GM18870 (cell line): ENCODE measurements at regions not wholly inside any gene's neighbourhood (a gene's known extent, or its start where the extent isn't known, plus 50 kb on each side); places are given as distances from the start of the nearest gene placed in this dataset.
"Not testable (repeated sequence)": the region's sequence is repeated elsewhere in the genome, so short reads cannot be mapped to it uniquely, and the experiment has no call there.

ENCODE experiments used
- ATAC-seq: cut with Tn5 transposase; IDR thresholded peaks from one replicate; pipeline ENCODE4 v1.9.1; 2021; ENCODE audit warnings: moderate library complexity; ENCODE audit not compliant: unreplicated experiment

DNA sequence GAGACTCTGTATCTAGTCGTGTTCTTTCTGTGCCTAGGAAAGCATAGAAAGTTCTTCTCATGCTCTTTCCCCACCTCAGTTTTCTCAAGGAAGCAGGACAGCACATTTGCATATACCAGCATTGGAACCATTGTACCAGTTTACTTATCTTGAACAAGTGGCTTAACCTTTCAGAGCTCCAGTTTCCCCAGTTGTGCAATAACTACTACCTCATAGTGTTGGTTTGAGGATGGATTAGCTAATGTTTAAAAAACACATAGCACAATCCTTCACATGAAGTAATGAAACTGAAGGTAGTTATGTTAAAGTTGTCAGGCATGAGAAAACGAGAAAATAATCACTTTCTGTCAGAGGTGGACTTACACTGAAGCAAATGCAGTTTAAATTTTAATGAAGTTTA lies 92.2 kb upstream of the H2AZ1 start:
- no peak for ATAC-seq

DNA sequence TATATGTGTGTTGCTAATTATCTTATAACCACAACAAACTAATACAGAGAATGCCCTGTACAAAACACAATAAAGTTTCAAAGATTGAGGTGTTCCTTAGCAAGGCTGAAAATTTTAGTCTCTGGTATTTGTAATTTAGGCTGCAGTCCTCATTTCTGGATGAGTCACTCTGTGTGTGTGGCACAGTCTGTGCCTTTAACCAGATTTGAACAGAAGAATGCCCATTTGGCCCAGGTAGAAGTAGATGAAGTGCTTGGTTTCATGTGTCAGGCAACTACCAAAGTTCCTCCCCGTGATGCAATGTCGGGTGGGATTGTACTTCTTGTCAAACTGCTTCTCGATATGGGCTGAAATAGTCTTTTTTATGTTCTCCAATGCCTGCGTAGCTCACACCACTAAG lies 91.6 kb upstream of the H2AZ1 start:
- no peak for ATAC-seq

DNA sequence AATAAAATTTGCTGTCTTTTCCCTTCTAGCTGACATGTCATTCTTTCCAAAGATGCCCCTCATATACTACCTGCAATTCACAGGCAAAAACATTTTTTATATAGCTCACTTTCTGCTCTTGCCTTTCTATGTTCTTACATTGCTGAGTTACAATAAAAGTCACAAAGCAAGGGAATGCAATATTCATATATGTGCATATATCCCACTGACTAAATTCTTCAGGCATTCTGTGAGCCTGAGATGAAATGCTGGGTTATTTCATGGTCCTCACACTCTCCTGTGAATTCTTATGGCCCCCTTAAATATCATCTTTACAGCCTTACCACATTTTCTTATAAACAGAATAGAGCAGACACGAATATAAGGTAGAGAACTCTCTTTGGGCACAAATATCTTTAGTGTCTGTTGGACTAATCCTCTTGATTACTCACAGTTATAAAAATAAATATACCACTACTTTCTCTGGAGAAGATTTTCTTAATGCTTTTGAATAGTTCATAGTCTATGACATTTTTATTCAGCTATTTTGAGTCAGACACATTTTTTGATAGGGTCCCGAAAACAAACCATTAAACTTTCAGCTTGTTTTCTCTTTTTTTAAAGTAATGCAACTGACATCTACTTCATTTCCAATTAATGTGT lies 84.1 kb upstream of the H2AZ1 start:
- no peak for ATAC-seq

DNA sequence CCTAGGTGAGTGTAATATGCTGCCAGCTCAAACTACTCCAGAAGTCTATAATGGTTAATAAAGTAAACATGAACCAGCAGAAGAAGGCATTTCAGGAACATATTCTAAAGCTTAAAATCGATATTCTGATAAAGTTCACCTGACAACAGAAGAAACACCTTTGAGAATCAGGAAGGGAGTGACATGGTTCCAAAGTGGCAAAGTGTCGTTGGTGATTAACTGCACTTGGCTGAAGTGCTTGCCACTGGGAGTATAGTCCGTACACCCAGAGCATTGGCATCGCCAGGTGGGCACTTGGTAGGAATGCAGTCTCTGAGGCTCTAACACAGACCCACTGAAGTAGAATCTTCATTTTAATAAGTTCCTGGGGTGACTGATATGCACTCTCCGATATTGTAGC lies 76.0 kb upstream of the H2AZ1 start:
- no peak for ATAC-seq

DNA sequence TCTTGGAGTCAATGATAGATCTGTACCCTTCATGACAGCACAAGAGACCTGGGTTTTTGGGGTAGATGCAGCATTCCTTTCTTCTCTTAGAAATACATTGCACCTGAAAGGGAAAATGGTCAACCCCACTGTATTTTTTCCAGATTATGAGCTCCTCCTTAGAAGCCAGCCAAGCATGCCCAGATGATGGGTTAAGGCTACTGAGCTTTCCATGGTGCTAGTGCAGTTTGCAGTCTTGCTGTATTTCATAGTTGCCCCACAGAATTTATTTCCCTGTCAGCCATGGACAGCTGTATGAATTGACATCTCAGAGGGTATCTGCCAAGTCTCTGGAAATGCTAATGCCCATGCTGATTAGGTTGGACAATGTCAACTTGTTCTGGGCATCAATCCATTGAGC lies 73.7 kb upstream of the H2AZ1 start:
- no peak for ATAC-seq

DNA sequence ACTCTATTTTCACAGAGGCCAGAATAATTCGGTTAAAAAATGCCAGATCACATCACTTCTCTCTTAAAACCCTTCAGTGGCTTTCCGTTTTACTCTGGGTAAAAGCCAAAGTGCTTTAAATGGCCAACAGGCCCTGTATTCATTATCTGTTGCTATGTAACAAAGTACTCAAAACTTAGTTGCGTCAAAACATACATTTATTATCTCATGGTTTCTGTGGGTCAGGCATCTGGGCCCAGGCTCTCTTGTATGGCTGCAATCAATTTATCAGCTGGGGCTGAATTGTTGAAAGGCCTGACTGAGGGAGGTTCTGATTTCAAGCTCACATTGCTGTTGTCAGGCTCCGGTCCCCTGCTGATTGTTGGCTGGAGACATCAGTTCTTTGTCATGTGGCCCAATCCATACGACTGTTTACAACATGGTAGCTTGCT lies 72.7 kb upstream of the H2AZ1 start:
- no peak for ATAC-seq

DNA sequence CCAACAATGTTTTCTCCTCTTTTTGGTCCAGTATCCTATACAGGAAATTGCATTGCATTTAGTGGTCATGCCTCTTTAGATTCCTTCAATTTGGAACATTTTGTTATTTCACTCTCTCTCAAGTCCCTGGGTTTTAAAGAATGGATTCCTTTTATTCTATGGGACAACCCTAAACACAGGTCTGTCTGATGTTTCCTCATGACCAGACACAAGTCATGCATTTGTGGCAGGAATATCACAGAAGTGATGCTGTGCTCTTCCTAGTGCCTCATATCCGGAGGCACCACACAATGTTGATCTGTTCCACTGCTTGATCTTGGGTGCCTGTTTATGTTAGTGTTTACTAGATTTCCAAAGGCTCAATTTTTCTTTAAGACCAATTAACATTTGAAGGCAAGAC lies 69.7 kb upstream of the H2AZ1 start:
- no peak for ATAC-seq

DNA sequence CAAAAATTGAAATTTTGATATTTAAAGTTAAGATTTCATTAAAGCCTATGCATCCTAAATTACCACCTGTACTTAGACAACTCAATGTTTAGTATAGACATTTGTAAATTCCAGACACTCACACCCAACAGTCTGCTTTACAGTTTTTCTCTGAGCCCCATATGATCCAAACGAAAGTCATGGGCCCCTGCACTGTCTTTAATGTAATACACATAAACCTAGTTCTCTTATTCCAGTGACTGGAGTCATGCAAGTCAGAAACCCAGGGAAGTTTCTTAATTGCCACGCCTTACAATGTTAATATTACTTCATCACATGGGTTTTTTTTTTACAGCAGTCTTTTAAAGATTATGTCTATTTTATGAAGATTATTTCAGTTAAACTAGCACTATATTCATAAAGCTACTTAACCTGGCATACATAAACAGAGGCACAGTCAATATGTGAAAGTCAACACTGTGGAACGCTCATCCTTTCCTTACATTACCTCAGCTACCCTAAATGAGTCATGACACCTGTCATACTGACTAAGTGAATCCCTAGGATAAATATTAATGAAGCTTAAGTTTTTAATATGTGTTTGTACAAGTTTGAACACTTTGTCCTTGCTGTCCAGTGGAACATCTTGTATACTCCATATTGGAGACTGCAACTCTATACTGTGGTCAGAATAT lies 67.7 kb upstream of the H2AZ1 start:
- peak; percentile 94 for ATAC-seq

DNA sequence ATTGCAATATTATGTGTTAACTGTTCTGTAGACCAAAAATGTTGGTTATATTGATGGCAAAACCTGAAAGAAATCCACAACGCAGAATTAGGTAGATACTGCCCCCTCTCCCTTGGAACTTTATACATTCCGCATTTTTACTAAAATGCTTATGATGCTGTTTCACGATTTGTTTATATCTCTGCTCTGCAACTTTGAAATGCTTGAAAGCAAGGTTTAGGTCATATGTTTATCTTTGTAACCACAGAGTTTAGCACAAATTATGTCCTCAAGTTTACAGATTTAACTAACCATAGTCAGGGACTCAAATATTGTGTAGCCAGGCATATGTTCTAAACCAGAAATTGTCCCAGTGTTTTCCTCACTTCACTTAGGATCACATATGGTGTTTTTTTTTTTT lies 66.1 kb upstream of the H2AZ1 start:
- no peak for ATAC-seq

DNA sequence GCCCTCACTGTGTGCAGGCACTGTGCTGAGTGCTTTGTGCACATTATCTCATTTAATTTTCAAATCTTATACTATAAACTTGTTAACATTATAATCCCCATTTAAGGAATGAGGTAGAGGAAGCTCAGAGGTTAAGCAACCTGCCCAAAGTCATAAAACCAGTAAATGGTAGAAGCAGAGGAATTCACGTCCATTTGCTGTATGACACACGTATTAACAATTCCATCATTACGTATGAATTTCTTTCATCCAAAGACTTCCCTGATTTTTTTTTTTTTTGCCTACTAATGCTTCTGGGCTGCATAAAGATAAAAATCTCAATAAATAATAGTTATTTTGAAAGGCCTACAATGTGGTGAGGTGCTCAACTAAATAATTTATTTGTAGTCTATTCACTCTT lies 64.5 kb upstream of the H2AZ1 start:
- no peak for ATAC-seq

DNA sequence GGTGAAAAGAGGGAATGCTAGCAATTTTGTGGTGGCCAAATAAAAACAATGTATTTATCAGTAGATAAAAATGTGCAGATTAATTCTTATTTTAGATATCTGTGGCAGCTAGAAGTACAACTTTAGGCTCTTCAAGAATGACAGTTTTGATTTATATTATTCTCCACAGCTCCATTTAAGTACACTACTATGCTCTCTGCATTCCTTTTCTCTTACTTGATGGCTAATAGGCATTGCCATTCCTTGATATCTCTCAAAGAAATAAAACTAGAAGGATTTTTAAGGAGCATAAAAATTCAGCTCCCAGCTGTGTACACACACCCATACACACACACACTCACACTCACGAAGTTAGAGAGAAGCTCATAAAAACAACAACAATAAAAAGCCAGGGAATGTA lies 59.4 kb upstream of the H2AZ1 start:
- ATAC-seq = no peak

DNA sequence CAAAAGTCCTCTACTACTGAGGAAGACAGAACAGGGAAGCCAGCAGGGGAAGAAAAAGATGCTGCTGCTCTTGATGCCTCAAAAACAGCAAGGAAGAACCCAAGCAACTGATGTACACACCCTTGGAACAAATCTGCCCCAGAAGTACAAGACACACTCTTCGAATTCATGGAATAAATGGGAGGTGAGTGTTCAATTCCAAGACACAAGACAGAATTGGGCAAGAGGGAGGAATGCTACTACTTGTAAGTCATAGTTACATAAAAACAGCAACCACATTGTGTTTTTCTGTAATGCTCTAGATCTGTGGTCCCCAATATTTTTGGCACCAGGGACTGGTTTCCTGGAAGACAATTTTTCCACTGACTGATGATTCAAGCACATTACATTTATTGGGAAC lies 58.0 kb upstream of the H2AZ1 start:
- no peak for ATAC-seq

DNA sequence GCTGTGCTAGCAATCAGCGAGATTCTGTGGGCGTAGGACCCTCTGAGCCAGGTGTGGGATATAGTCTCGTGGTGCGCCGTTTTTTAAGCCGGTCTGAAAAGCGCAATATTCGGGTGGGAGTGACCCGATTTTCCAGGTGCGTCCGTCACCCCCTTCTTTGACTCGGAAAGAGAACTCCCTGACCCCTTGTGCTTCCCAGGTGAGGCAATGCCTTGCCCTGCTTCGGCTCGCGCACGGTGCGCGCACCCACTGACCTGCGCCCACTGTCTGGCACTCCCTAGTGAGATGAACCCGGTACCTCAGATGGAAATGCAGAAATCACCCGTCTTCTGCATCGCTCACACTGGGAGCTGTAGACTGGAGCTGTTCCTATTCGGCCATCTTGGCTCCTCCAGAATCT lies 56.1 kb upstream of the H2AZ1 start:
- ATAC-seq = not testable (repeated sequence)
